Kidney (tissue), 13 donors: ENCODE measurements at regions not wholly inside any gene's neighbourhood (a gene's known extent, or its start where the extent isn't known, plus 50 kb on each side); places are given as distances from the start of the nearest gene placed in this dataset.
"Not testable (repeated sequence)": the region's sequence is repeated elsewhere in the genome, so short reads cannot be mapped to it uniquely, and the experiment has no call there.

Source experiments
- DNase-seq, 5 donors: peaks; one replicate each; pipeline ENCODE4 v3.0.0-alpha.2; 2013 to 2020
- FAIRE-seq: peaks from 2 replicates; lab custom pipeline; 2012; peaks lifted over from hg19 to GRCh38; lab: Jason Lieb, UNC
- H3K27ac ChIP-seq, 2 donors: one replicate each; pipeline ENCODE4 v1.7.0; 2013; ENCODE audit warnings: low read depth in 2 of 2, low read length in 2 of 2, inconsistent platforms in 1 of 2
- H3K27me3 ChIP-seq: one replicate; pipeline ENCODE4 v1.7.1; 2013; ENCODE audit warnings: low read length, inconsistent platforms; ENCODE audit not compliant: control insufficient read depth, insufficient read depth
- H3K36me3 ChIP-seq, 3 donors: one replicate each; pipeline versions ENCODE4 v1.7.0 to v1.7.1; 2013; ENCODE audit warnings: low read length in 3 of 3, control low read depth in 1 of 3, inconsistent platforms in 1 of 3; ENCODE audit not compliant: insufficient read depth in 3 of 3, control insufficient read depth in 2 of 3
- H3K4me1 ChIP-seq, 3 donors: one replicate each; pipeline versions ENCODE4 v1.7.0 to v1.7.1; 2013; ENCODE audit warnings: low read length in 3 of 3, inconsistent platforms in 1 of 3, low read depth in 1 of 3; ENCODE audit not compliant: control insufficient read depth in 2 of 3, insufficient read depth in 2 of 3
- H3K4me3 ChIP-seq, 3 donors: one replicate each; pipeline versions ENCODE4 v1.7.0 to v1.8.1; 2013; ENCODE audit warnings: low read length in 3 of 3, control low read depth in 1 of 3, inconsistent platforms in 1 of 3
- H3K9ac ChIP-seq, 3 donors: one replicate each; pipeline versions ENCODE4 v1.7.0 to v1.7.1; 2013; ENCODE audit warnings: low read length in 3 of 3, control low read depth in 1 of 3, inconsistent platforms in 1 of 3
- H3K9me3 ChIP-seq, 3 donors: one replicate each; pipeline versions ENCODE4 v1.7.0 to v1.7.1; 2013; ENCODE audit warnings: low read length in 3 of 3, control low read depth in 1 of 3, inconsistent platforms in 1 of 3; ENCODE audit not compliant: control insufficient read depth in 2 of 3, insufficient read depth in 1 of 3
- intact Hi-C: fragments of 100-400 bp; cut with DNase I; formaldehyde crosslinking; loops from one replicate; pipeline ENCODE4 v1.11.1; 2022
- TF ChIP-seq, protein P1 (sequence below): IDR thresholded peaks from 3 replicates; pipeline ENCODE4 v1.5.1; 2012; ENCODE audit warnings: mild to moderate bottlenecking, moderate library complexity, borderline replicate concordance; ENCODE audit not compliant: insufficient read depth; ENCODE audit errors: extremely low read depth
- donor health status: control.
- donor health status: control.
- donor health status: control.
- donor health status: control.
- donor health status: control.
- donor health status: DM: yes; HTN: yes; CAD: no.
- donor health status: Normal renal cell carcinoma (clear cell type).

GRCh38 chr4:82124365-82124764, 249.4 kb downstream of the HNRNPD start:
- FAIRE-seq (no peak), DNase-seq (no peak)
- Histone ChIP-seq H3K27me3 (no peaks in the 10 kb centered on the region), H3K9me3 (no peaks in the 10 kb centered on the region), H3K4me3 (no peak overlapping the region), H3K27ac (no peak overlapping the region), H3K36me3 (no peaks in the 10 kb centered on the region), H3K9ac (no peak overlapping the region), H3K4me1 (no peaks in the 10 kb centered on the region)
- intact Hi-C loops = no loop called here
- TF ChIP-seq, protein P1, sequence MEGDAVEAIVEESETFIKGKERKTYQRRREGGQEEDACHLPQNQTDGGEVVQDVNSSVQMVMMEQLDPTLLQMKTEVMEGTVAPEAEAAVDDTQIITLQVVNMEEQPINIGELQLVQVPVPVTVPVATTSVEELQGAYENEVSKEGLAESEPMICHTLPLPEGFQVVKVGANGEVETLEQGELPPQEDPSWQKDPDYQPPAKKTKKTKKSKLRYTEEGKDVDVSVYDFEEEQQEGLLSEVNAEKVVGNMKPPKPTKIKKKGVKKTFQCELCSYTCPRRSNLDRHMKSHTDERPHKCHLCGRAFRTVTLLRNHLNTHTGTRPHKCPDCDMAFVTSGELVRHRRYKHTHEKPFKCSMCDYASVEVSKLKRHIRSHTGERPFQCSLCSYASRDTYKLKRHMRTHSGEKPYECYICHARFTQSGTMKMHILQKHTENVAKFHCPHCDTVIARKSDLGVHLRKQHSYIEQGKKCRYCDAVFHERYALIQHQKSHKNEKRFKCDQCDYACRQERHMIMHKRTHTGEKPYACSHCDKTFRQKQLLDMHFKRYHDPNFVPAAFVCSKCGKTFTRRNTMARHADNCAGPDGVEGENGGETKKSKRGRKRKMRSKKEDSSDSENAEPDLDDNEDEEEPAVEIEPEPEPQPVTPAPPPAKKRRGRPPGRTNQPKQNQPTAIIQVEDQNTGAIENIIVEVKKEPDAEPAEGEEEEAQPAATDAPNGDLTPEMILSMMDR = no peak

- Histone ChIP-seq H3K4me1 (no peaks in the 10 kb centered on the region), H3K4me3 (no peak overlapping the region), H3K27ac (no peak overlapping the region), H3K9me3 (no peaks in the 10 kb centered on the region), H3K27me3 (no peaks in the 10 kb centered on the region), H3K36me3 (no peaks in the 10 kb centered on the region), H3K9ac (no peak overlapping the region)
- DNase-seq (no peak), FAIRE-seq (no peak)
- TF ChIP-seq, protein P1 = no peak
- intact Hi-C loops = no loop called here
Measured at GRCh38 chr4:82123934-82124333, 249.9 kb downstream of the HNRNPD start.

DNA sequence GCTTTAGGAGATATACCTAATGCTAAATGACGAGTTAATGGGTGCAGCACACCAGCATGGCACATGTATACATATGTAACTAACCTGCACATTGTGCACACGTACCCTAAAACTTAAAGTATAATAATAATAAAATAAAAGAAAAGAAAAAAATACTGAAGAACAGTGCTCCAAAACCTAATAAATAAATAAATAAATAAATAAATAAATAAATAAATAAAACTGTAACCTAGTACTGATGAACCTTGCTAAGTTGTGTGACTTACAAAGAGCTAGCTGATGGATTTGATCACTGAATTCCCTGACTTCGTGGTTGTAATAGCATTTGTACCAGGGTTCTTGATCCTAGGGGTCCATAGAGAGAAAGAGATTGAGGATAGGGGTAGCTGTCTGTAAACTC, 258.6 kb downstream of the HNRNPD start:
- H3K9ac ChIP-seq, intact Hi-C loops, H3K4me1 ChIP-seq, H3K36me3 ChIP-seq, H3K27ac ChIP-seq, FAIRE-seq, H3K4me3 ChIP-seq, DNase-seq, H3K9me3 ChIP-seq, H3K27me3 ChIP-seq: not testable (repeated sequence)

- TF ChIP-seq, protein P1 = no peak
- Histone ChIP-seq H3K9me3 (no peaks in the 10 kb centered on the region), H3K4me1 (no peaks in the 10 kb centered on the region), H3K4me3 (no peak overlapping the region), H3K27ac (no peak overlapping the region), H3K27me3 (no peaks in the 10 kb centered on the region), H3K36me3 (no peaks in the 10 kb centered on the region), H3K9ac (no peak overlapping the region)
- FAIRE-seq (no peak), DNase-seq (no peak)
- intact Hi-C loops = no loop called here
Measured at GRCh38 chr4:82108506-82108905, 265.3 kb downstream of the HNRNPD start.
